A549 (cell line): ENCODE measurements at regions not wholly inside any gene's neighbourhood (a gene's known extent, or its start where the extent isn't known, plus 50 kb on each side); places are given as distances from the start of the nearest gene placed in this dataset.

Experiments used
- ATAC-seq, 2 experiments: fragments of 200-7000 bp in 1 of 2; fragments of >200 bp in 1 of 2; cut with Nextera tagmentation in 1 of 2; cut with Tn5 transposase in 1 of 2; 3 replicates each; pipeline versions ENCODE4 v1.8.0 to v1.9.1; 2018 to 2020; ENCODE audit warnings: mild to moderate bottlenecking in 1 of 2, moderate library complexity in 1 of 2
- CTCF ChIA-PET: fragments of 300-600 bp; sonication (Branson Sonifier 250); formaldehyde crosslinking; extraction: SDS; loops from one replicate; lab custom pipeline; 2021; ENCODE audit warnings: antibody characterized with exemption, inconsistent platforms; lab: Yijun Ruan, JAX
- POLR2A ChIA-PET: fragments of 350-600 bp; formaldehyde crosslinking; extraction: SDS; loops from one replicate; lab custom pipeline; 2021; ENCODE audit warnings: antibody characterized with exemption, inconsistent platforms; lab: Yijun Ruan, JAX
- DNase-seq, 2 experiments: peaks; one replicate each; pipeline versions ENCODE4 v3.0.0 to v3.0.0-alpha.2; 2011 to 2016; ENCODE audit warnings: low read depth in 1 of 2, low spot score in 1 of 2
- FAIRE-seq: peaks from 2 replicates; lab custom pipeline; 2011; peaks lifted over from hg19 to GRCh38; lab: Jason Lieb, UNC
- H3K27ac ChIP-seq, 2 experiments: fragments of >200 bp; sonication (Bioruptor Twin); formaldehyde crosslinking; 3 replicates each; pipeline ENCODE4 v1.5.1; 2016 to 2017
- H3K4me1 ChIP-seq: fragments of >200 bp; sonication (Bioruptor Twin); formaldehyde crosslinking; 3 replicates; pipeline ENCODE4 v1.6.1; 2016
- H3K4me2 ChIP-seq: fragments of >200 bp; sonication (Bioruptor Twin); formaldehyde crosslinking; 3 replicates; pipeline ENCODE4 v1.6.1; 2016
- H3K4me3 ChIP-seq: fragments of >200 bp; sonication (Bioruptor Twin); formaldehyde crosslinking; 3 replicates; pipeline ENCODE4 v1.5.1; 2016
- H3K9me3 ChIP-seq: fragments of >200 bp; sonication (Bioruptor Twin); formaldehyde crosslinking; 3 replicates; pipeline ENCODE4 v1.6.1; 2016
- CBX2 ChIP-seq: fragments of 200-600 bp; sonication (generic); IDR thresholded peaks from 2 replicates; pipeline ENCODE4 v1.6.1; 2016; ENCODE audit warnings: low read depth, mild to moderate bottlenecking, borderline replicate concordance
- CHD2 ChIP-seq: fragments of 150-350 bp; IDR thresholded peaks from 2 replicates; pipeline ENCODE4 v1.6.1; 2014; ENCODE audit warnings: low read length; ENCODE audit not compliant: partially characterized antibody
- CHD4 ChIP-seq: fragments of 200-600 bp; sonication (generic); IDR thresholded peaks from 2 replicates; pipeline ENCODE4 v1.6.1; 2016; ENCODE audit warnings: antibody characterized with exemption, mild to moderate bottlenecking, borderline replicate concordance
- FOSL2 ChIP-seq, 2 experiments: fragments of 450-650 bp in 1 of 2; fragments of >200 bp in 1 of 2; sonication (Bioruptor Twin) in 1 of 2; formaldehyde crosslinking; IDR thresholded peaks; 2 replicates each; pipeline versions ENCODE4 v1.5.0 to v1.6.1; 2016 to 2020; ENCODE audit warnings: mild to moderate bottlenecking in 1 of 2, moderate library complexity in 1 of 2
- HEYL ChIP-seq: fragments of 250-450 bp; sonication (Bioruptor Pico); IDR thresholded peaks from 2 replicates; pipeline ENCODE4 v1.8.0; 2021; ENCODE audit warnings: mild to moderate bottlenecking, moderate library complexity
- HOXB5 ChIP-seq: fragments of 250-450 bp; sonication (Bioruptor Pico); IDR thresholded peaks from 2 replicates; pipeline ENCODE4 v1.5.0; 2020; ENCODE audit warnings: mild to moderate bottlenecking, moderate library complexity
- MYC ChIP-seq: IDR thresholded peaks from 2 replicates; pipeline ENCODE4 v1.6.1; 2012; ENCODE audit warnings: mild to moderate bottlenecking, inconsistent platforms, low read length, improper control_type of control experiment, borderline replicate concordance
- PBX3 ChIP-seq: IDR thresholded peaks from 2 replicates; pipeline ENCODE4 v1.6.1; 2012
- POLR2AphosphoS2 ChIP-seq: conservative IDR thresholded peaks from 2 replicates; pipeline ENCODE4 v1.6.1; 2012; ENCODE audit warnings: low read length, improper control_type of control experiment, inconsistent platforms
- RAD21 ChIP-seq, 2 experiments: fragments of >200 bp in 1 of 2; sonication (Bioruptor Twin) in 1 of 2; formaldehyde crosslinking in 1 of 2; IDR thresholded peaks in 1 of 2; conservative IDR thresholded peaks in 1 of 2; 2 replicates in 1 of 2; 3 replicates in 1 of 2; pipeline ENCODE4 v1.6.1; 2012 to 2018; ENCODE audit warnings: inconsistent platforms in 1 of 2
- RARB ChIP-seq: fragments of 250-450 bp; sonication (Bioruptor Pico); IDR thresholded peaks from 2 replicates; pipeline ENCODE4 v1.8.0; 2021; ENCODE audit warnings: mild to moderate bottlenecking, moderate library complexity
- RCOR1 ChIP-seq: fragments of 150-350 bp; IDR thresholded peaks from 2 replicates; pipeline ENCODE4 v1.6.1; 2014; ENCODE audit warnings: antibody characterized with exemption, low read length, low read depth
- RFX5 ChIP-seq: fragments of 450-650 bp; IDR thresholded peaks from 2 replicates; pipeline ENCODE4 v1.7.1; 2014; ENCODE audit warnings: antibody characterized with exemption, mild to moderate bottlenecking, moderate library complexity
- TP53 ChIP-seq: fragments of 250-450 bp; sonication (Bioruptor Pico); IDR thresholded peaks from 2 replicates; pipeline ENCODE4 v1.5.0; 2021; ENCODE audit warnings: mild to moderate bottlenecking, moderate library complexity
- ZFP36 ChIP-seq: fragments of 450-650 bp; IDR thresholded peaks from 2 replicates; pipeline ENCODE4 v1.6.1; 2014; ENCODE audit warnings: borderline replicate concordance; ENCODE audit not compliant: partially characterized antibody
- WGBS: methylation state at CpG from one replicate; pipeline ENCODE4 v1.1.6; 2017; ENCODE audit errors: missing lambda C conversion rate; 5-methylcytosine and 5-hydroxymethylcytosine counted together
- TF ChIP-seq, protein P1 (sequence below): fragments of >200 bp; sonication (Bioruptor Twin); formaldehyde crosslinking; IDR thresholded peaks from 3 replicates; pipeline ENCODE4 v1.6.1; 2016
- TF ChIP-seq, protein P2 (sequence below): fragments of >200 bp; sonication (Bioruptor Twin); formaldehyde crosslinking; IDR thresholded peaks from 2 replicates; pipeline ENCODE4 v1.6.1; 2016
- TF ChIP-seq, protein P3 (sequence below): fragments of 150-350 bp; IDR thresholded peaks from 2 replicates; pipeline ENCODE4 v1.6.1; 2014; ENCODE audit warnings: low read depth, mild to moderate bottlenecking, low read length
- TF ChIP-seq, protein P4 (sequence below): IDR thresholded peaks from 2 replicates; pipeline ENCODE4 v1.6.1; 2012; ENCODE audit warnings: low read depth, borderline replicate concordance
- TF ChIP-seq, protein P5 (sequence below): IDR thresholded peaks from 2 replicates; pipeline ENCODE4 v1.6.1; 2012

DNA sequence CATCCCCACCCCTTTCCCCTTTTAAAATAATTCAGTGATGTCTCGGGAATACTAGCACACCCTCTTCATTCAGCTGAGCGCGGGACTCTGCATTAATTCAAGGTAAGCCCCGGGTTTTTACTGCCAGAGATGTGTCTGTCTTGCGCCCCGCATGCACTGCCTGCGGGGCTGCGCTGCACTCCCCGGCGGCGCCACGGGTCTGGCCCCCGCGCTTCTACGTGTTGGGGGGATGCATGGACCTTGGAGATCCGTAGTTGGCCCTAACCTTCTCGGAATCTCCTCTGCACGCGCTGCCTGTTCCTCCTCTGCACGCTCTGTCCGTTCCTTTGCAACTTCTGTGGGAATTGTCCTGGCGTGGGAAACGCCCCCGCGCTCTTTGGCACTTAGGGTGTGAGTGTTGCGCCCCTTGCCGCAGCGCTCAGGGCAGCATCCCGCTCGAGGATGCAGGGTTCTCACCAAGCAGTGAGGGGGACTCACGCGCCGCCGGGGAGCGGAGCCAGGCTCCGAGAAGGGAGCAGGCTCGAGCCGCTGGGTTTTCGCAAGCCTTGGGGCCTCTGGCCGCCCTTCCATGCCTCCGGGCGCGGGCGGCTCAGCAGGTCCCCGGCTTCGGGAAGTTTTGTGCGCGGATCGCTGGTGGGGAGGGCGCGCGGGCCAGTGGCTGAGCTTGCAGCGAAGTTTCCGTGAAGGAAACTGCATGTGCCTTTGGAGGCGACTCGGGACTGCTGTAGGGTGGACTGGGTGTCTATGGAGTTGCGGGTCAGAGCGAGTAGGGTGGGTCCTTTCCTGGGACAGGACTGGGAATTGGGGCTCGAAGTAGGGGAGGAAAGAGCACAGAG, 165.1 kb upstream of the CACNA1E start:
- H3K4me1 ChIP-seq: 0 out of 3 replicates have a peak, but pooled peaks cover 6% of the 10 kb centered on the region
- H3K9me3 ChIP-seq: no peaks in the 10 kb centered on the region
- POLR2A ChIA-PET: no interaction called here
- TF ChIP-seq PBX3 (no peak), RFX5 (no peak), POLR2AphosphoS2 (no peak), RCOR1 (no peak), RARB (CRISPR knock-in tag) (no peak), CHD2 (no peak), TP53 (CRISPR knock-in tag) (no peak), CHD4 (no peak)
- TF ChIP-seq, protein P1, sequence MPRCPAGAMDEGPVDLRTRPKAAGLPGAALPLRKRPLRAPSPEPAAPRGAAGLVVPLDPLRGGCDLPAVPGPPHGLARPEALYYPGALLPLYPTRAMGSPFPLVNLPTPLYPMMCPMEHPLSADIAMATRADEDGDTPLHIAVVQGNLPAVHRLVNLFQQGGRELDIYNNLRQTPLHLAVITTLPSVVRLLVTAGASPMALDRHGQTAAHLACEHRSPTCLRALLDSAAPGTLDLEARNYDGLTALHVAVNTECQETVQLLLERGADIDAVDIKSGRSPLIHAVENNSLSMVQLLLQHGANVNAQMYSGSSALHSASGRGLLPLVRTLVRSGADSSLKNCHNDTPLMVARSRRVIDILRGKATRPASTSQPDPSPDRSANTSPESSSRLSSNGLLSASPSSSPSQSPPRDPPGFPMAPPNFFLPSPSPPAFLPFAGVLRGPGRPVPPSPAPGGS: no peak
- TF ChIP-seq, protein P2, sequence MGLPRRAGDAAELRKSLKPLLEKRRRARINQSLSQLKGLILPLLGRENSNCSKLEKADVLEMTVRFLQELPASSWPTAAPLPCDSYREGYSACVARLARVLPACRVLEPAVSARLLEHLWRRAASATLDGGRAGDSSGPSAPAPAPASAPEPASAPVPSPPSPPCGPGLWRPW: no peak
- TF ChIP-seq, protein P3, sequence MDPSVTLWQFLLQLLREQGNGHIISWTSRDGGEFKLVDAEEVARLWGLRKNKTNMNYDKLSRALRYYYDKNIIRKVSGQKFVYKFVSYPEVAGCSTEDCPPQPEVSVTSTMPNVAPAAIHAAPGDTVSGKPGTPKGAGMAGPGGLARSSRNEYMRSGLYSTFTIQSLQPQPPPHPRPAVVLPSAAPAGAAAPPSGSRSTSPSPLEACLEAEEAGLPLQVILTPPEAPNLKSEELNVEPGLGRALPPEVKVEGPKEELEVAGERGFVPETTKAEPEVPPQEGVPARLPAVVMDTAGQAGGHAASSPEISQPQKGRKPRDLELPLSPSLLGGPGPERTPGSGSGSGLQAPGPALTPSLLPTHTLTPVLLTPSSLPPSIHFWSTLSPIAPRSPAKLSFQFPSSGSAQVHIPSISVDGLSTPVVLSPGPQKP: no peak
- TF ChIP-seq, all 56 proteins: peak for 0
- no peak overlapping the region for H3K27ac ChIP-seq
- WGBS: 20% methylated on average over 42 of the region's 59 CpGs
- no peak for DNase-seq
- CTCF ChIA-PET: no interaction called here
- H3K4me3 ChIP-seq: no peak overlapping the region
- no peak; a peak in 1 of 6 replicates for ATAC-seq
- H3K4me2 ChIP-seq: peak overlapping the region; percentile 19; the same call in 1 of the 3 replicates
- no peak for FAIRE-seq

DNA sequence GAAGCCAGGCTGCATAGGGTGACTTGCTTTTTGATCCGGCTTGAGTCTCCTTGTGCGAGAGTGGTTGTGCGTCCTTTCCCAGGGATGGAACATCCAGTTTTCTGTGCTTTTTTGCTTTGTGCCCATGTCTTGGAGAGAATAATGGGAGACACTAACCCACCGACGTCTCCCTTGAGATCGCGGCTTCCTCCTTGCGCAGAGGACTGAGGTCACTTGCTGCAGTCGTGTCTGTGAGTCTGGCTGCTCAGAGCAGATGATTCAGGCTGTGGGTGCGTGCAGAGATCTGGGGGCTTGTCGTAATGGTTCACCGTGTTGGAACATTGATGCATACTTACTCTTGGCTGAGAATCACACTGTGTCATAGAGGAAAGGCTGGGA, 164.5 kb upstream of the CACNA1E start:
- DNase-seq (no peak), FAIRE-seq (no peak), ATAC-seq (no peak; a peak in 1 of 6 replicates)
- no peaks in the 10 kb centered on the region for H3K9me3 ChIP-seq
- 56% methylated on average over 12 of the region's 12 CpGs for WGBS
- H3K4me1 ChIP-seq: 0 out of 3 replicates have a peak, but pooled peaks cover 3% of the 10 kb centered on the region
- H3K4me2 ChIP-seq: no peak overlapping the region
- TF ChIP-seq RAD21 (conservative IDR thresholded peaks at IDR 0.05 in 1 of 2, IDR thresholded peaks at IDR 0.05 in 1 of 2) (no peak), HOXB5 (CRISPR knock-in tag) (no peak), CBX2 (no peak), CHD2 (no peak), FOSL2 (IDR thresholded peaks at IDR 0.05) (no peak), FOSL2 (CRISPR knock-in tag; IDR thresholded peaks at IDR 0.05) (no peak), HEYL (CRISPR knock-in tag) (no peak), ZFP36 (no peak), MYC (no peak)
- TF ChIP-seq, protein P4, sequence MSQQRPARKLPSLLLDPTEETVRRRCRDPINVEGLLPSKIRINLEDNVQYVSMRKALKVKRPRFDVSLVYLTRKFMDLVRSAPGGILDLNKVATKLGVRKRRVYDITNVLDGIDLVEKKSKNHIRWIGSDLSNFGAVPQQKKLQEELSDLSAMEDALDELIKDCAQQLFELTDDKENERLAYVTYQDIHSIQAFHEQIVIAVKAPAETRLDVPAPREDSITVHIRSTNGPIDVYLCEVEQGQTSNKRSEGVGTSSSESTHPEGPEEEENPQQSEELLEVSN: no peak
- TF ChIP-seq, protein P5, sequence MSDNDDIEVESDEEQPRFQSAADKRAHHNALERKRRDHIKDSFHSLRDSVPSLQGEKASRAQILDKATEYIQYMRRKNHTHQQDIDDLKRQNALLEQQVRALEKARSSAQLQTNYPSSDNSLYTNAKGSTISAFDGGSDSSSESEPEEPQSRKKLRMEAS: no peak
- H3K4me3 ChIP-seq: no peak overlapping the region
- ChIA-PET CTCF (interaction anchor here (1.1 kb wide), 1 partner anchor 12 kb away, joined by 4 read pairs; no protein-coding TSS in a partner anchor), POLR2A (no interaction called here)
- H3K27ac ChIP-seq: no peak overlapping the region
